Activated naive CD8-positive, alpha-beta T cell (primary cell): ENCODE measurements at regions not wholly inside any gene's neighbourhood (a gene's known extent, or its start where the extent isn't known, plus 50 kb on each side); places are given as distances from the start of the nearest gene placed in this dataset.
"Not testable (repeated sequence)": the region's sequence is repeated elsewhere in the genome, so short reads cannot be mapped to it uniquely, and the experiment has no call there.

Experiments used
- H3K27ac Mint-ChIP-seq: one replicate; pipeline ENCODE4 v1.8.0; 2021; ENCODE audit warnings: mixed read lengths
- H3K27me3 Mint-ChIP-seq: one replicate; pipeline ENCODE4 v1.8.0; 2021; ENCODE audit warnings: mixed read lengths
- H3K36me3 Mint-ChIP-seq: one replicate; pipeline ENCODE4 v1.8.0; 2021; ENCODE audit warnings: mixed read lengths
- H3K4me1 Mint-ChIP-seq: one replicate; pipeline ENCODE4 v1.8.0; 2021; ENCODE audit warnings: low read depth, mixed read lengths
- H3K4me3 Mint-ChIP-seq: one replicate; pipeline ENCODE4 v1.8.0; 2021; ENCODE audit warnings: mild to moderate bottlenecking, mixed read lengths
- H3K9me3 Mint-ChIP-seq: one replicate; pipeline ENCODE4 v1.8.0; 2021; ENCODE audit warnings: low read depth, mixed read lengths

DNA sequence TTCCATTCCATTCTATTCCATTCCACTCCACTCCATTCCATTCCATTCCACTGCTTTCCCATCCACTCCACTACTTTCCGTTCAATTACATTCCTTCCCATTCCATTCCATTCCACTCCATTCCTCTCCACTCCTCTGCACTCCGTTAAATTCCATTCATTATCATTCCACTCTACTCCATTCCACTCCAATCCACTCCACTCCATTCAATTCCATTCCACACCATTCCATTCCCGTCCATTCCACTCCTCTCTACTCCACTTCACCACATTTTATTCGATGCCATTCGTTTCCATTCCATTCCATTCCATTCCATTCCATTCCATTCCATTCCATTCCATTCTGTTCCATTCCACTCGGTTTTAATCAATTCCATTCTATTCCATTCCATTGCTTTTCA lies 2571.5 kb upstream of the TPTE start:
- H3K4me1 Mint-ChIP-seq, H3K27me3 Mint-ChIP-seq, H3K27ac Mint-ChIP-seq, H3K4me3 Mint-ChIP-seq: not testable (repeated sequence)
- H3K36me3 Mint-ChIP-seq, result peaks cover 70% of the 10 kb centered on the region
- H3K9me3 Mint-ChIP-seq, result peaks cover 95% of the 10 kb centered on the region

DNA sequence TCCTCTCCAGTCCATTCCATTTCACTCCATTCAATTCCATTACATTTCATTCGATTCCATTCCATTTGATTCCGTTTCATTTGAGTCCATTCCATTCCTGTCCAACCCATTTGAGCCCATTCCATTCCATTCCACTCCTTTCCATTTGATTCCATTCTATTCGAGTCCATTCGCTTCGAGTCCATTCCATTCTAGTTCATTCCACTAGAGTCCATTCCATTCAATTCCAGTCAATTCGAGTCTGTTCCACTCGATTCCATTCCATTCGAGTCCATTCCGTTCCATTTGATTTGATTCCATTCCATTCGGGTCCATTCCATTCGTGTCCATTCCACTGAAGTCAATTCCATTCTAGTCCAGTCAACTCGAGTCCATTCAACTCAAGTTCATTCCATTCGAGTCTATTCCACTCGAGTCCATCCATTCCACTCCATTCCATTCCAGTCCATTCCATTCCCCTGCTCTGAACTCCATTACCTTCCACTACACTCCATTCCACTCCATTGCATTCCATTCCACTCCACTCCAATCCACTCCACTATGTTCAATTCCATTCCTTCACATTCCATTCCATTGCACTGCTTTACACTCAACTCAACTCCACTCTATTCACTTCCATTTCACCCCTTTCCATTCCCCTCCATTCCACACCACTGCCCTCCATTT lies 2569.4 kb upstream of the TPTE start:
- H3K27me3 Mint-ChIP-seq, result no peaks in the 10 kb centered on the region
- no peak overlapping the region for H3K27ac Mint-ChIP-seq
- no peak overlapping the region for H3K4me3 Mint-ChIP-seq
- H3K36me3 Mint-ChIP-seq, result peaks cover 62% of the 10 kb centered on the region
- no peaks in the 10 kb centered on the region for H3K4me1 Mint-ChIP-seq
- H3K9me3 Mint-ChIP-seq, result peaks cover 92% of the 10 kb centered on the region

DNA sequence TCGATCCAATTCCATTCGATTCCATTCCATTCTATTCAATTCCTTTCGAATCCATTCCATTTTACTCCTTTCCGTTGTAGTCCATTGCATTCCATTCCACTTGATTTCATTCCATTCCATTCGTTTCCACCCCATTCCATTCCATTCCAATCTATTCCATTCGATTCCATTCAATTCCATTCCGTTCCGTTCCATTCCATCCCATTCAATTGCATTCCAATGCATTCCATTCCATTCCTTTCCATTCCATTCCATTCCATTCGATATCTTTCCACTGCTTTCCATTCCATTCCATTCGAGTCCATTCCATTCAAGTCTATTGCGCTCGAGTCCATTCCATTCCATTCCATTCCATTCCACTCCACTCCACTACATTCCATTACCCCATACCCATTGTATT lies 2568.7 kb upstream of the TPTE start:
- Mint-ChIP-seq H3K4me1 (no peaks in the 10 kb centered on the region), H3K4me3 (no peak overlapping the region), H3K36me3 (peaks cover 62% of the 10 kb centered on the region), H3K27ac (no peak overlapping the region), H3K9me3 (peaks cover 92% of the 10 kb centered on the region), H3K27me3 (no peaks in the 10 kb centered on the region)

DNA sequence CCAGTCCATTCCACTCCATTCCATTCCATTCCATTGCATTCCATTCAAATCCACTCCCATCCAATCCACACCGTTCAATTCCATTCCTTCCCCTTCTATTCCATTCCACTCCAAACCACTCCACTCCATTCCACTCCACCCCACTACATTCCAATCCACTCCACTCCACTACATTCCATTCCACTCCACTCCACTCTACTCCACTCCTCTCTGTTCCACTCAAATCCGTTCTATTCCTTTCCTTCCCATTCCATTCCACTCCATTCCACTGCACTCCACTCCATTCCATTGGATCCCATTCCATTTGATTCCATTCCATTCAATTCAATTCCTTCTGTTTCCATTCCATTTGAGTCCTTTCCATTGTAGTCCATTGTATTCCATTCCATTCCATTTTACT lies 2568.3 kb upstream of the TPTE start:
- Mint-ChIP-seq H3K9me3 (peaks cover 92% of the 10 kb centered on the region), H3K27me3 (no peaks in the 10 kb centered on the region), H3K4me3 (no peak overlapping the region), H3K4me1 (no peaks in the 10 kb centered on the region), H3K27ac (no peak overlapping the region), H3K36me3 (peaks cover 63% of the 10 kb centered on the region)

DNA sequence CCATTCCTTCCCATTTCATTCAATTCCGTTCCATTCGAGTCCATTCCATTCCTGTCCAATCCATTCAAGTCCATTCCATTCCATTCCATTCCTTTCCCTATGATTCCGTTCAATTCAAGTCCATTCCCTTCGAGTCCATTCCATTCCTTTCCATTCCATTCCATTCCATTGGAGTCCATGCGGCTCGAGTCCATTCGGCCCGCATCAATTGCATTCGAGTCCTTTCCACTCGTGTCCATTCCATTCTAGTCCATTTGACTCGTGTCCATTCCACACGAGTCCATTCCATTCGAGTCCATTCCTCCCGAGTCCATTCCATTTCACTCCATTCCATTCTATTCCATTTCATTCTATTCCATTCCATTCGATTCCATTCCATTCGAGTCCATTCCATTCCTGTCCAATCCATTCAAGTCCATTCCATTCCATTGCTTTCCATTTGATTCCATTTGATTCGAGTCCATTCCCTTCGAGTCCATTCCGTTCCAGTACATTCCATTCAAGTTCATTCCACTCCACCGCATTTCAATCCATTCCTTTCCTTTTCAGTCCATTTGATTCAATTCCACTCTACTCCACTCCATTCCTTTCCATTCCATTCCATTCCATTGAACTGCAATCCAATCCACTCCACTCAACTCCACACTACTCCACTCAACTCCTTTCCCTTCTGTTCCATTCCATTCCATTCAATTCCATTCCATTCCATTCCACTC lies 2565.9 kb upstream of the TPTE start:
- peaks cover 82% of the 10 kb centered on the region for H3K9me3 Mint-ChIP-seq
- H3K27me3 Mint-ChIP-seq, H3K27ac Mint-ChIP-seq, H3K4me1 Mint-ChIP-seq, H3K4me3 Mint-ChIP-seq: not testable (repeated sequence)
- peaks cover 60% of the 10 kb centered on the region for H3K36me3 Mint-ChIP-seq

DNA sequence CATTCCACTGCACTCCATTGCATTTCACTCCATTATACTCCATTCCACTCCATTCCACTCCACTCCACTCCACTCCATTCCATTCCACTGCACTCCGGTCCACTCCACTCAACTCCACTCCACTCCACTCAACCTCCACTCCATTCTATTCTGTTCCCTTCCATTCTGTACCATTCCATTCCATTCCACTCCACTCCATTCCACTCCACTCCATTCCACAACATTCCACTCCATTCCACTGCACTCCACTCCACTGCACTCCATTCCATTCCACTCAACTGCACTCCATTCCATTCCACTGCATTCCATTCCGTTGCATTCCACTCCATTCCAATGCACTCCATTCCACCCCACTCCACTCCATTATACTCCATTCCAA lies 2565.3 kb upstream of the TPTE start:
- not testable (repeated sequence) for H3K4me1 Mint-ChIP-seq, H3K27me3 Mint-ChIP-seq, H3K27ac Mint-ChIP-seq, H3K4me3 Mint-ChIP-seq
- peaks cover 57% of the 10 kb centered on the region for H3K36me3 Mint-ChIP-seq
- peaks cover 79% of the 10 kb centered on the region for H3K9me3 Mint-ChIP-seq

DNA sequence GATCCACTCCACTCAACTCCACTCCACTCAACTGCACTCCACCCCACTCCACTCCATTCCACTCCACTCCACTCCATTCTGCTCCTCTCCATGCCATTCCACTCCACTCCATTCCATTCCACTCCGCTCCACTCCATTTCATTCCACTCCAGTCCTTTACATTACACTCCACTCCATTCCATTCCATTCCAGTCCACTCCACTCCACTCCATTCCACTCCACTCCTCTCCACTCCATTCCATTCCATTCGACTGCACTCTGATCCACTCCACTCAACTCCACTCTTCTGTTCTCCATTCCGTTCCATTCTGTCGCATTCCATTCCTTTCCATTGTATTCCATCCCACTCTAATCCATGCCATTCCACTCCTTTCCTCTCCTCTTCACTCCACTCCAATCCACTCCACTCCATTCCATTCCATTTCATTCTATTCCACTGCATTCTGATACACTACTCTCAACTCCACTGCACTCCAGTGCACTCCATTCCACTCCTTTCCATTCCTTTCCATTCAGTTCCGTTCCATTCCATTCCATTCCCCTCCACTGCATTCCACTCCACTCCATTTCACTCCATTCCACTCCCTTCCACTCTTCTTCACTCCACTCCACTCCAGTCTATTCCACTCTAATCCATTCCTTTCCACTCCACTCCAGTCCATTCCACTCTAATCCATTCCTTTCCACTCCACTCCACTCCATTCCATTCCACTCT lies 2564.2 kb upstream of the TPTE start:
- peaks cover 47% of the 10 kb centered on the region for H3K36me3 Mint-ChIP-seq
- H3K27ac Mint-ChIP-seq, H3K4me1 Mint-ChIP-seq, H3K27me3 Mint-ChIP-seq, H3K4me3 Mint-ChIP-seq: not testable (repeated sequence)
- H3K9me3 Mint-ChIP-seq, result peaks cover 78% of the 10 kb centered on the region

DNA sequence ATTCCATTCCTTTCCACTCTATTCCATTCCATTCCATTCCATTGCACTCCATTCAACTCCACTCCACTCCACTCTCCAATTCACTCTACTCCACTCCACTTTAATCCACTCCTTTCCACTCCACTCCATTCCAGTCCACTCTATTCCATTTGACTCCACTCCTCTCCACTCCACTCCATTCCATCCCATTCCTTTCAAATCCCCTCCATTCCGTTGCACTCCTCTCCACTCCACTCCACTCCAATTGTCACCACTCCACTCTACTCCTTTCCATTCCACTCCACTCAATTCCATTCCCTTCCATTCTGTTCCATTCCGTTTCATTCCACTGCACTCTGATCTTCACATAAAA lies 2563.7 kb upstream of the TPTE start:
- Mint-ChIP-seq H3K9me3 (peaks cover 78% of the 10 kb centered on the region), H3K4me1 (no peaks in the 10 kb centered on the region), H3K27ac (no peak overlapping the region), H3K27me3 (no peaks in the 10 kb centered on the region), H3K36me3 (peaks cover 44% of the 10 kb centered on the region), H3K4me3 (no peak overlapping the region)
